Lung (tissue), 11 donors: ENCODE measurements at regions not wholly inside any gene's neighbourhood (a gene's known extent, or its start where the extent isn't known, plus 50 kb on each side); places are given as distances from the start of the nearest gene placed in this dataset.

Experiments
- ATAC-seq: fragments of 200-7000 bp; cut with Tn5 transposase; one replicate; pipeline ENCODE4 v1.9.1; 2020; ENCODE audit warnings: moderate number of reproducible peaks; ENCODE audit not compliant: insufficient read depth, low FRiP score
- DNase-seq, 3 donors: peaks; one replicate each; pipeline ENCODE4 v3.0.0-alpha.2; 2013 to 2017
- H3K27ac ChIP-seq, 2 donors: one replicate each; pipeline ENCODE4 v1.5.1; 2013; ENCODE audit warnings: mild to moderate bottlenecking in 2 of 2, moderate library complexity in 2 of 2, control low read depth in 1 of 2, inconsistent platforms in 1 of 2, low read depth in 1 of 2, low read length in 1 of 2
- H3K27me3 ChIP-seq, 3 donors: one replicate each; pipeline ENCODE4 v1.5.1; 2013; ENCODE audit warnings: low read length in 2 of 3; ENCODE audit not compliant: control insufficient read depth in 3 of 3, insufficient read depth in 3 of 3
- H3K36me3 ChIP-seq, 4 donors: one replicate each; pipeline ENCODE4 v1.5.1; 2013; ENCODE audit warnings: low read length in 4 of 4, mild to moderate bottlenecking in 1 of 4, moderate library complexity in 1 of 4; ENCODE audit not compliant: control insufficient read depth in 4 of 4, insufficient read depth in 4 of 4
- H3K4me1 ChIP-seq, 5 donors: one replicate each; pipeline ENCODE4 v1.5.1; 2013; ENCODE audit warnings: low read length in 5 of 5, mild to moderate bottlenecking in 2 of 5, moderate library complexity in 1 of 5; ENCODE audit not compliant: control insufficient read depth in 5 of 5, insufficient read depth in 5 of 5
- H3K4me3 ChIP-seq: one replicate; pipeline ENCODE4 v1.5.1; 2013; ENCODE audit warnings: mild to moderate bottlenecking, control low read depth, moderate library complexity
- H3K9ac ChIP-seq, 2 donors: one replicate each; pipeline ENCODE4 v1.5.1; 2013; ENCODE audit warnings: low read length in 2 of 2, control low read depth in 1 of 2; ENCODE audit not compliant: insufficient read depth in 1 of 2
- H3K9me3 ChIP-seq, 4 donors: one replicate each; pipeline ENCODE4 v1.5.1; 2013; ENCODE audit warnings: low read length in 3 of 4, mild to moderate bottlenecking in 1 of 4, moderate library complexity in 1 of 4; ENCODE audit not compliant: control insufficient read depth in 4 of 4, insufficient read depth in 3 of 4
- WGBS, 2 donors: extraction: QIAGEN DNeasy Blood & Tissue Kit; methylation state at CpG; one replicate each; pipeline ENCODE4 v1.1.7; 2013; 5-methylcytosine and 5-hydroxymethylcytosine counted together
- TF ChIP-seq, protein P1 (sequence below): IDR thresholded peaks from 2 replicates; pipeline ENCODE4 v1.5.1; 2012; ENCODE audit warnings: mild to moderate bottlenecking; ENCODE audit errors: control extremely low read depth, extremely low read depth
- donor health status: control.
- donor health status: control.
- donor health status: Bipolar disorder and iron deficiency.
- donor health status: healthy.
- donor health status: DM: yes; HTN: yes; CAD: no.

DNA sequence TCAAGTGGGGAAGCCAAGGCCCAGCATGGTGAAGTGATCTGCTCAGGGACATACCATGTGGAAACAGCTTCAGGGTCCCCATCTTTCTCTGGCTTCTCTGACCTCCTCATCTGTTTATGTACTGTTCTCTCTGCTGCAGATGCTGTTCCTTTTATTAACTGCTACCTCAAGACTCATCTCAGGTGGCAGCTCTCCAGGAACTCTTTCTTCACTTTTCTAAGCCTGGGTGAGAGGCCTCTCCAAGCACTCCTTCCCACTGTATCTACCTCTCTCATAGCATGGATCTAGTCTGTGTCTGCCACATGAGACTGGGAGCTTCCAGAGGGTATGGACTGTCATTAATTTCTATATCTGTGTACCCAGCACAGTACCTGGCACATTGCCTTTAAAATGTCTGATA, 73.4 kb upstream of the PPM1J start:
- Histone ChIP-seq H3K4me1 (peaks cover 0 to 2% (median 0%) of the 10 kb centered on the region in 5 donors), H3K9me3 (peaks cover 0 to 2% (median 0%) of the 10 kb centered on the region in 4 donors), H3K4me3 (no peak overlapping the region), H3K27me3 (no peaks in the 10 kb centered on the region), H3K27ac (no peak overlapping the region), H3K9ac (no peak overlapping the region), H3K36me3 (no peaks in the 10 kb centered on the region)
- TF ChIP-seq, protein P1, sequence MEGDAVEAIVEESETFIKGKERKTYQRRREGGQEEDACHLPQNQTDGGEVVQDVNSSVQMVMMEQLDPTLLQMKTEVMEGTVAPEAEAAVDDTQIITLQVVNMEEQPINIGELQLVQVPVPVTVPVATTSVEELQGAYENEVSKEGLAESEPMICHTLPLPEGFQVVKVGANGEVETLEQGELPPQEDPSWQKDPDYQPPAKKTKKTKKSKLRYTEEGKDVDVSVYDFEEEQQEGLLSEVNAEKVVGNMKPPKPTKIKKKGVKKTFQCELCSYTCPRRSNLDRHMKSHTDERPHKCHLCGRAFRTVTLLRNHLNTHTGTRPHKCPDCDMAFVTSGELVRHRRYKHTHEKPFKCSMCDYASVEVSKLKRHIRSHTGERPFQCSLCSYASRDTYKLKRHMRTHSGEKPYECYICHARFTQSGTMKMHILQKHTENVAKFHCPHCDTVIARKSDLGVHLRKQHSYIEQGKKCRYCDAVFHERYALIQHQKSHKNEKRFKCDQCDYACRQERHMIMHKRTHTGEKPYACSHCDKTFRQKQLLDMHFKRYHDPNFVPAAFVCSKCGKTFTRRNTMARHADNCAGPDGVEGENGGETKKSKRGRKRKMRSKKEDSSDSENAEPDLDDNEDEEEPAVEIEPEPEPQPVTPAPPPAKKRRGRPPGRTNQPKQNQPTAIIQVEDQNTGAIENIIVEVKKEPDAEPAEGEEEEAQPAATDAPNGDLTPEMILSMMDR: no peak
- DNase-seq (no peak), ATAC-seq (no peak)

DNA sequence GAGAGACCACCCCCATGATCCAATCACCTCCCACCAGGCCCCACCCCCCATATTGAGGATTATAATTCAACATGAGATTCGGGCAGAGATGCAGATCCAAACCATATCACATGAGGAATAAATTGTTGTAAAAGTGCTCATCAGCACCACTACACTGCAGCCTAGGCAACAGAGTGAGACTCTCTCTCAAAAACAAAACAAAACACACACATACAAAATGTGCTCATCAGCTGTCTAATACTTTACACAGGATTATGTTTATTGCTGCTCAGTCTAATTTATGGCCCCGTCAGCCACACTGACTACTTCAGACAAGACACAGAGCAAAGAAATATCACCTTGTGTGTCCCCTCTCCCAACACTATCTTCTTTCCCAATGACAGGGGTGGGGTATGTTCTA, 72.9 kb upstream of the PPM1J start:
- peaks cover 0 to 2% (median 0%) of the 10 kb centered on the region in 4 donors for H3K9me3 ChIP-seq
- no peak overlapping the region for H3K9ac ChIP-seq
- H3K27me3 ChIP-seq: no peaks in the 10 kb centered on the region
- TF ChIP-seq, protein P1: no peak
- 80 to 82% methylated on average over 2 of the region's 2 CpGs for WGBS, 2 donors
- no peak overlapping the region for H3K4me3 ChIP-seq
- no peak for DNase-seq
- ATAC-seq: no peak
- H3K4me1 ChIP-seq: peaks cover 0 to 2% (median 0%) of the 10 kb centered on the region in 5 donors
- H3K36me3 ChIP-seq: no peaks in the 10 kb centered on the region
- H3K27ac ChIP-seq: no peak overlapping the region

DNA sequence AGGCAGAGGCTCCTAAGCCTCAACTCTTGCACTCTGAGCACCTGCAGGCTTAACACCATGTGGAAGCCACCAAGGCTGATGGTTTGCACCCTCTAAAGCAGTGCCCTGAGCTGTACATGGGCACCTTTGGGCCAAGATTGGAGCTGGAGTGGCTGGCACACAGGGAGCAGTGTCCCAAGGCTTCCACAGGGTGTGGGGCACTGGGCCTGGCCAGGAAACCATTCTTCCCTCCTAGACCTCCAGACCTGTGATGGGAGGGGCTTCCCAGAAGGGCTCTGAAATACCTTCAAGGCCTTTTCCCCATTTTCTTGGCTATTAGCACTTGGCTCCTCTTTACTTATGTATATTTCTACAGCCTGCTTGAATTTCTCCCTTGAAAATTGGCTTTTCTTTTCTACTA, 67.9 kb upstream of the PPM1J start:
- no peak for DNase-seq
- peaks cover 0 to 4% (median 0%) of the 10 kb centered on the region in 4 donors for H3K9me3 ChIP-seq

More for the DNA sequence above, 67.9 kb upstream of the PPM1J start:
- ATAC-seq: no peak
- no peaks in the 10 kb centered on the region for H3K4me1 ChIP-seq
- H3K4me3 ChIP-seq: no peak overlapping the region
- H3K27ac ChIP-seq: no peak overlapping the region
- no peaks in the 10 kb centered on the region for H3K27me3 ChIP-seq
- H3K36me3 ChIP-seq: no peaks in the 10 kb centered on the region
- TF ChIP-seq, protein P1: no peak
- no peak overlapping the region for H3K9ac ChIP-seq
